ENCODE measurements at regions not wholly inside any gene's neighbourhood (a gene's known extent, or its start where the extent isn't known, plus 50 kb on each side); places are given as distances from the start of the nearest gene placed in this dataset.
A peak's percentile ranks its signal among the peaks of the same experiment; 100 is the strongest.

GRCh38 chr6:27053738-27054137 lies 193.8 kb upstream of the PRSS16 start:
- no peak for DNase-seq

GRCh38 chr6:27056615-27057014 lies 190.9 kb upstream of the PRSS16 start:
- DNase-seq, result no peak

GRCh38 chr6:27059621-27060425 lies 187.7 kb upstream of the PRSS16 start:
- no peak for DNase-seq

GRCh38 chr6:27061235-27061993 lies 186.1 kb upstream of the PRSS16 start:
- no peak for DNase-seq

- DNase-seq, result no peak
These were observed 184.7 kb upstream of the PRSS16 start for GRCh38 chr6:27062755-27063154.

- DNase-seq, result no peak
These were observed 182.3 kb upstream of the PRSS16 start for GRCh38 chr6:27065183-27065582.

GRCh38 chr6:27066381-27066780 lies 181.1 kb upstream of the PRSS16 start:
- DNase-seq, result no peak

- DNase-seq, result no peak
These were observed 180.7 kb upstream of the PRSS16 start for GRCh38 chr6:27066802-27067201.

GRCh38 chr6:27073441-27073840 lies 174.1 kb upstream of the PRSS16 start:
- no peak for DNase-seq

- no peak for DNase-seq
These were observed 171.4 kb upstream of the PRSS16 start for GRCh38 chr6:27076116-27076515.

GRCh38 chr6:27078734-27079357 lies 168.7 kb upstream of the PRSS16 start:
- DNase-seq, result no peak

- no peak for DNase-seq
These were observed 166.3 kb upstream of the PRSS16 start for GRCh38 chr6:27081188-27081587.

- DNase-seq, result no peak
These were observed 165.6 kb upstream of the PRSS16 start for GRCh38 chr6:27081931-27082330.

GRCh38 chr6:27088068-27088467 lies 159.4 kb upstream of the PRSS16 start:
- no peak for DNase-seq

GRCh38 chr6:27091661-27092315 lies 155.7 kb upstream of the PRSS16 start:
- DNase-seq, result peak; percentile 33

- no peak for DNase-seq
These were observed 155.2 kb upstream of the PRSS16 start for GRCh38 chr6:27092316-27092692.

- no peak for DNase-seq
These were observed 151.6 kb upstream of the PRSS16 start for GRCh38 chr6:27095914-27096313.

- peak; percentile 34 for DNase-seq
These were observed 150.5 kb upstream of the PRSS16 start for GRCh38 chr6:27096834-27097511.

- DNase-seq, result no peak
These were observed 148.5 kb upstream of the PRSS16 start for GRCh38 chr6:27098956-27099355.

- DNase-seq, result no peak
These were observed 146.6 kb upstream of the PRSS16 start for GRCh38 chr6:27100921-27101320.

- DNase-seq, result no peak
These were observed 145.7 kb upstream of the PRSS16 start for GRCh38 chr6:27101824-27102223.

GRCh38 chr6:27106382-27106781 lies 141.1 kb upstream of the PRSS16 start:
- DNase-seq, result no peak

GRCh38 chr6:27111743-27112142 lies 135.8 kb upstream of the PRSS16 start:
- no peak for DNase-seq
